RKO (cell line): ENCODE measurements at regions not wholly inside any gene's neighbourhood (a gene's known extent, or its start where the extent isn't known, plus 50 kb on each side); places are given as distances from the start of the nearest gene placed in this dataset.
"Not testable (repeated sequence)": the region's sequence is repeated elsewhere in the genome, so short reads cannot be mapped to it uniquely, and the experiment has no call there.

ENCODE experiments used
- DNase-seq: peaks from one replicate; pipeline ENCODE4 v3.0.0-alpha.2; 2016; ENCODE audit warnings: low spot score

DNA sequence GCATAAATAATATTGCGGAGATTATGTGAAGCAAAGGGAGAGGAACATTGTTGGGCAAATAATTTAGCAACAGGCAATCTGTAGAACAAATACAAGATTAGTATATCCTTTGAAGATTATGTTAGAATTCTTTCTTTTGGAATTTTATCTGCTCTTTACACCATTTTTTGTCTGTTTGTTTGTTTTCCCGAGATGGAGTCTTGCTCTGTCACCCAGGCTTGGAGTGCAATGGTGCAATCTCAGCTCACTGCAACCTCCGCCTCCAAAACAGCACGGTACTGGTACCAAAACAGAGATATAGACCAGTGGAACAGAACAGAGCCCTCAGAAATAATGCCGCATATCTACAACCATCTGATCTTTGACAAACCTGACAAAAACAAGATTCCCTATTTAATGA lies 250.3 kb downstream of the FSIP2 start:
- DNase-seq: not testable (repeated sequence)

DNA sequence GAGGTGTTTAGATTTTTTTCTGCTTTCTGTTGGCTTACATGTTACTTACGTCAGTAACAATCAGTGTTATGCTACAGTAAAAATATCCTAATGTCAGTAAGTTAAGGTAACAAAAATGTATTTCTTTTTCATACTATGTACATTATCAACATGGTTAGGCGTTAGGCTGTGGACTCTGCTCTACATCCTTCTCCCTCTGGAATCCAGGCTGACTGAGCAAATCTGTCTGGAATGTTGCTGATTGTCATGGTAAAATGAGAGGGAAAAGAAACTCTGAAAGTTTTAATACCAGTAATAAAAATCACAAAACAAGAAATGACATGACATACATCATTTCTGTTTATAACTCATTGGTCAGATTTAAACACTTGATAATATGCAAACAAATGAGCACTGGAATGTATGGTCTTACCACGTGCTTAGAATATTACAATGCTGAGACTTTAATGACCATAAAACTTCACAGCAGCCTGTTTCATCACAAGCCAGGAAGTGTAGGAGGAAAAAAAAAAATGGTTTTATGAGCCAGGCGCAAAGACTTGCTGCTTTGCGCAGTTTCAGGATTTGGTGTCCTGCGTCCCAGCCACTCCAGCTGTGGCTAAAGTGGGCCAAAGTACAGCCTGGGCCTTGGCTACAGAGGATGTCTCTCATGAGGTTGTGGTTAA lies 252.4 kb downstream of the FSIP2 start:
- no peak for DNase-seq

DNA sequence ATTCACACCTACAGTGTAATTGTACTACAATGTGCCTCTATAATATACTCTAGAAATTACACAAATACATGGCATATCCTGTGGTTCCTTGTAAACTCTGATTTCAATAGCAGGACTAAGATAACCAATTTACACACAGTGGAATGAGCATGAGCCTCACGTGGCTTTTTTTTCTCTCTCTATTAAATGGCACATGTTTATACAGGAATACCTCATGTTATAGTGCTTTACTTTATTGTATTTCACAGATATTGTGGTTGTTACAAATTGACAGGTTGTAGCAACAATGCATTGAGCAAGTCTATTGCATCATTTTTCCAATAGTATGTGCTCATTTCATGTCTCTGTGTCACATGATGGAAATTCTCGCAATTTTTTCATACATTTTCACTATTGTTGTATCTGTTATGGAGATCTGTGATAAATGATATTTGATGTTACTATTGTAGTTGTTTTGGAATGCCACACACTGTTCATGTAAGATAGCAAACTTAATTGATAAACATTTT lies 260.0 kb downstream of the FSIP2 start:
- no peak for DNase-seq

DNA sequence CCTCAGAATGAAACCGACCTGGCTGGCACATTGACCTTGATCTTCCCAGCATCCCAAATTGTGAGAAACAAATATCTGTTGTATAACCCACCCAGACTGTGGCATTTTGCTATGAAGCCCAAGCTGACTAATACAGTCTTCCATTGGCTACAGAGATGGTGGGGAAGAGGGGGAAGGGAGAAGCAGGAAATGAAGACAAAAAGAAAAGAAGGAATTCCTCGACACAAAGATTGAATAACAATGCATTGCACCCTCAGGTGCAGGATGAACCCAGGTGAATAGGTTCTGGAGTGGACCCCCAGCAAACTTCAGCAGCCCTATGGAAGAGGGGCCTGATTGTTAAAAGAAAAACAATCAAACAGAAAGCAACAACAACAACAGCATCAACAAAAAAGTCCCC lies 270.7 kb downstream of the FSIP2 start:
- DNase-seq: no peak

DNA sequence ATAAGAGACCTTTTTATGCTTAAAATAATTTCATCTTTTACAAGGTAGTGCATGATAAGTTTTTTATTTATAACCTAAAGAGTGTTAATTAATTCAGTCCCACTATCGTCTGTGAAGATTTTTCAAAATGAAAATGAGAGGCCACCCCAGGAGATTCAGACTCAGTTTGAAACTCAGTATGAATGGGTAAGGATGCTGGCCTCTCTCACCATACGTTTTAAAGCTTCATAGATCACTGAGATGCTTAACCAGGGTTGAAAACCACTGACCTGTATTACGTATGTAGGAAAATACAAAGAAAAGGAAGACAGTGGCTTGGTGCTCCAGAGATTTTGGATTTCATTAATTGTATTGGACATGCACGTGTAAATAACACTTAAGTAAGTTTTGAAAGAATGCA lies 278.7 kb downstream of the FSIP2 start:
- DNase-seq: no peak

DNA sequence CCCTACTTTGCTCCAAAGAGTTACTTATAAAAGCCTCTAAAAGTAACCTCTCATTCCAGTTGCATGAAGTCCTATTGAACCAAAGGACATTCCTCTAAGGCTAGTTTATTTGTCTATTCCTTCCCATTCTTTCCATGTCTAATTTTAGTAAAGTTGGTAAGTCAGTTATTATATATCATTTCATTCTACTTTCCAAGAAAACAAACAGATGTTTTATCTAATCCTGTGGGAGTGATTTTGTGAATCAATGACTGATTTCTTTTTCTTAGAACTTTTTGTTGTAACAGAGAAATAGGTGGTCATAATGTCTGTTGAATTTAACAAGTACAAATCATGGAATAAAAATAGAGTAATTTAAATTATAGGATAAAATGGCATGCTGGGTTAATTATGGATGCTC lies 286.3 kb downstream of the FSIP2 start:
- no peak for DNase-seq

DNA sequence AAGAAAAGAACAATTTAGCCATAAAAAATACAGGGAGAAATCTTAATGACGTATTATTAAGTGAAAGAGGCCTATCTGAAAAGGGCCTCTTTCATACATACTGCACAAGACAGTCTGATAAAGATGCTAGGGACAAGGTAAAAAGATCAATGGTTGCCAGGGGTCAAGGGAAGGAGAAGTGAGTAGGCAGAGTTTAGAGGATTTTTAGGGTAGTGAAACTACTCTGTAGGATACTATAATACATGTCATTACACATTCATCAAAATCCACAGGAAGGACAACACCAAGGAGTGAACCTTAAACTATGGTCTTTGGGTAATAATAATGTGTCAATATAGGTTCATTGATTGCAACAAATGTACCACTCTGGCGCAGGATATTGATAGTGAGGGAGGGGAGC lies 289.3 kb downstream of the FSIP2 start:
- no peak for DNase-seq

DNA sequence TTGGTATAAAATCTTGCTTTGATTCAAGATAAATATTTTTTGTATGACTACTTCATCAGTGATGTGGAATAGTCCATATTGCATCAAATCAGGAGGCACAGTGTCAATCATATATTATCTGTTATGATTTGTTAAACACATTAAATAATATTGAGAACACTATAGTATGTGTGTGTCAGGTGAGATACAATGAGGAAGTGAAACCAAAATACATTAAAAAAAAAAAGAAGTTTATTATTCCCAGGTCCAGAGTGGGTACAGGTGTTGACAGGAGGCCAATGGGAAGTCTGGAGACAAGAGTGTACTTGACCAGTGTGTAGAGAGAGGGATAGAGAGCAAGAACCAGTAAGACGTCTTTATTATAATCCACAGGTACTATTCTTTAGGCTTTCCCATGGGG lies 292.6 kb downstream of the FSIP2 start:
- DNase-seq: no peak

DNA sequence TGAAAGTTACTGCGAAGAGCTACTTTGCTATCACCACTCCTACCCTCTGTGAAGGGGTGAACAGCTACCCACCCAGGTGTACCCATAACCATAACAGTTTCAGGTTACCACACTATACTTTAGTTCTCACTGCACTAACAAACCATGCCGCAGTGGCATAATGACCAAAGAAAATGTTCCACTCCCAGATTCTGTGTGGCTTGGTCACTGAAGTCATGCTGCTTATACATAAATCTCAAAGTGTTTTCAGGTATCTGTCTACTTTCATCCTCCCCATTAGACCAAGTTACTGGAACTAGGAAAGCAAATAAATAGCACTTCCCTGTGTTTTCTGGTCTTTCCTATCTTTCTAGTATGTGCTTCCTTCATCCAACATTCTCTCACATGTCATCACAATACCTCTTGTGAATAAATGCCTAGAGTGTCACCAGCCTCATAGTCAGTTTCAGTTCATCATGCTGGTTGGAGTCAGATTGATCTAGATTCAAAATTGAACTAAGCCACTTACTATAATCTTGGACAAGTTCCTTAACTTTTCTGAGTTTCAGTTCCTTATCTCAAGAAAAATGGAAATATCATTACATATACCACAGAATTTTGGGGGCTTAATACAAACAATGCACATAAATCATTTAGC lies 293.6 kb downstream of the FSIP2 start:
- DNase-seq: no peak

DNA sequence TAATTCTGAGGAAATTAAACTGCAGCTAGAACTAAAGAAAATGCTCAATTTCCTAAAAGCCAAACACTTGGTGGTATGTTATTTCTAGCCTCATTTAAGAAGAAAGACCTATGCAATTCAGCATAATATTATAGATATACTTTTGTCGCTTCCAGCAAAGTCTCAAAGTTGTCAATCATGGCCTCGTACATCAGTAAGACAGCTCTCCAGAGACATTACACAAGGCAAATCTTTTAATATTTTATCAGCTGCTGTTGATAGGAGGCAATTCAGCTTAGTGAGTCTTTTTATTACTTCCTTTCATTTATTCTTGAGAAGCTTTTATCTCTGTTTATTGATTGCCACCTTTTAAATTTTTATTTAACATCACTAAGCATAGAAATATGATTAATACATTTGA lies 294.3 kb downstream of the FSIP2 start:
- DNase-seq: no peak

DNA sequence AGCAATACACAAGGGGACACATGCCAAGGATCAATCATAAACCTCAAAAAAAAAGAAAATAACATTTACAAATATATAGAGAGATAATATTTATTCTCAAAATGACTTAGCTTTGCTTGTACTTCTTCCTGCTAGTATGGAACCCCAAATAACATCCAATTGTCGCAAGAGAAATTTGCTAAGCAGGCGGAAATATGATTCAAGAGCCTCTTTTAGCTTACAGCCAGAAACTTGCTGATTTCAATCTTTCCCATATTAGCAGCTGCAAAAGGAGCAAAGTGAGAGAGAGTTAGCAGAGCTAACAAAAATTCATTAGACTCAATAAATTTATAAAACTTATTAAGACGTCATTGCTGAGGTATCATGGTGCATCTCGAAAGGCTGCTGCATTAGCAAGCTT lies 294.9 kb downstream of the FSIP2 start:
- no peak for DNase-seq

DNA sequence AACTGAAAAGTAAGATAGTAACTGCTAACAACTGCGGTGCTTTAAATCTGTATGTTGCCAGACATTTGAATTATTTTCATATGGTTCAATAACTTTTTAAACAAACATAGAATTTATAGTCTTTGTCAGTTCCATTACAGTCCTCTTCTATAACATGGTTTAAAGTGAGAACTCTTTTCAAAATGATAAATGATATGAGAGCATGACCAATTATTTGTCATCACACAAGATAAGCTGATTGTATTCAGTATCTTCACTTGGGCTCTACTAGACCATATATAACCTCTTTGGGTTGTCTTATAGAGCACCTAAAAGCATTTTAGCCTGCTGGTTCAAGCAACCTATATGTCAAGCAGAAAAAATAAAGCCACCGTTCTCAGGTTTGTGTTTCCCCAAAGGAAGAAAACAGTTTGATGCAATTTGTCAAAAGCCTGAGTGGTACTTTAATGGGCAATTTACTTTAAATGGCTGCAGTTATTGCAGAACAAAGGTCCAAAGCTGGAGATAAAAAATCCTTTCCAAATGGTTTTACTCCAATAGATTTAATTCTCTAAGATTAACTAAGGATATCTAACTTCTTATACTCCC lies 298.4 kb downstream of the FSIP2 start:
- no peak for DNase-seq

DNA sequence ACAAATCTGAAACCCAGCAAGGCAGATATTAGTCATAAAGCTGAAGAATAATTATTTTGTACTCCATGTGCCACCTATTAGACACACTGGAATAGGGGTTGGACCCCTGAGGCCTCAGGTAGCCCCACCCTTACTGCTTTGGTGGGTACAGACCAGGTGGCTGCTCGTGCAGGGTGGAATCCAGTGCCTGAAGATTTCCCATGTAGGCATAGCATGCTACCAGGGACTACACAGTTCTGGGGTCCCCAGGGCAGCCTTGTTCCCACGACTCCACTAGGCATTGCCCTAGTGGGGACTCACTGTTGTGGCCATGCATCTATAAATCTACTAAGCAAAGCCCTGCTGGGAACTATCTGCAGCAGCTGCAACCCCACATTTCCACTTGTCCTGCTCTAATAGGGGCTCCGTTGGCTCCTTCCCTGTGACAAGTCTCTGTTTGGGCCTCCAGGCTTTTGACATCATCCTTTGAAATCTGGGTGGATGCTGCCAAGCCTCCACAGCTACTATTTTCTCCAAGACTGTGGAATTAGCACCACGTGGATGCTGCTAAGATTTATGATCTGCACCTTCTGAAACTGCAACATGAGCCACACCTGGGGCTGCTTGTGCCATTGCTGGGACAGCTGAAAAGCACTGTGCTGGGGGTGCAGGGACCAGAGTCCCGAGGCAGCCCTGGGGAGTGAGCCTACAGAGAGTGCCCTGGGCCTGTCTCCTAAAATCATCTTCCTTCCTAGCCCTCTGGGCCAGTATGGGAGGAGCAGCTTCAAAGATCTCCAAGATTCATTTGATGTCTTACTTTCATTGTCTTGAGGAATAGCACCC lies 303.8 kb downstream of the FSIP2 start:
- no peak for DNase-seq

DNA sequence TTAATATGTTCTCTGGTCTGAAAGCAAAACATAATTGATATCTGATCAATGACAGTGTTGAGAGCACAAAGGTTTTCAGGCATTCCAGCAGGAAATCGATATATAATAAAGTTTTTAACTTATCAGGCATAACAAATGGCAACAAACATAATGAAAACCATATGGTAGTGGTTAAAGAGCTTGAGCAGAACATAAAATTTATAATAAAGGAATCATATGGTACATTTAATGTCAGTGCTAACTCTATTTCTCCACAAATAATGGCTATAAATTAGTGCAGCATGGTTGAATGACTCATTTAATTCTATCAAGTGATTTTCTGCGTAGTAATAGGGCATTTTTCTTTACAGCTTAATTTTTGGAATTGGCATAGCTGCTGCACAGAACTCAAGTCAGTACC lies 306.2 kb downstream of the FSIP2 start:
- DNase-seq: no peak

DNA sequence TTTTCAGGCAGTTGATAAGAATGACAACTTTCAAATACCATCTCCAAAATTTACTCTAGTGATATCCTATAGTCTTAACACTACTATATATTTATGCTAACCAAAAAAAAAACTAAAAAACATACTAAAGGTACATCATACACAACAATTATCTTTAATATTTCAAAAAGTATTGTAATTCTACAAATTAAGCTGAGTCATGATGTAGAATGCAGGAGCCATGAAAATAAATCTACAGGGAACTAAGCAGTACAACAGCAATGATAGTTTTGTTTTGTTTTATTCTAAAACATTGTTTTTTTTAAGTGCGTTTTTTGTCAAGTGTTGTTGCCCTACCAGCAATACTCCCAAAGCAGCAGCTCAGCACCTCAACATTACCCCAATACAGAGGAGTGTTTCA lies 314.3 kb downstream of the FSIP2 start:
- no peak for DNase-seq

DNA sequence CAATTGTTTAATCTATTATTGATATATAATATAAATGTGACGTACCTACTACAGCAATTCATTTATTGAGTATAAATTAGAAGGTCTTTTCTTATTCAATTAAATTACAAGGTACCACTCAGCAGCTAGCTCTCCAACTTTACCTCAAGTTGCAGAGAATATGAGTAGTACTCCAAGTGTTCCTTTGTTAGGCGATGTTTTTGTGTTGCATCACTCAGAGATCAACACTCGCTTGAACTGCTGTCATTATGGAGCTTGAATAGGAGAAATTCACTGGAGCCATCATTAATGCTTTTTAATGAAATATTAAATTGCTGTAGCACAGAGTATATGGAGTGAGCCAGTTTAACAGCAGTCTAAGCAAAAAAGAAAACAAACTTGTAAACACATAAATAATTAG lies 320.0 kb downstream of the FSIP2 start:
- DNase-seq: no peak

DNA sequence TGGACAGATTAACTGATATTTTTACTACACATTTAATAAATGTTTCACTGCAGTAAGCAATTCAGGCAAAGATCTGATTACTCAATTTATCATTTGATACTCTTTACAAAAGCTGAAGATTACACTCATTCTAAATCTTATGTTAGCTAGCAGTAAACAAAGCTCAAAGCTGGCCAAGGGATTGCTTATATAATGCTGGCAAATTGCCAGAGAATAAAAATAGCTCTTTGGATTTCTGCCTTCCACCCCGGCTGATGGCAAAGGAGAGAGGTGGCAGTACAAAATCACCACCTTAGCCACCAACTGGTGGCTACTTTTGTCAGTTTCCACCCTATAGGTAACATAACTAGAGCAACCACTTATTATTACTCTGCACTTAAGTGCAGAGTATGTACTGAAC lies 320.5 kb downstream of the FSIP2 start:
- no peak for DNase-seq

DNA sequence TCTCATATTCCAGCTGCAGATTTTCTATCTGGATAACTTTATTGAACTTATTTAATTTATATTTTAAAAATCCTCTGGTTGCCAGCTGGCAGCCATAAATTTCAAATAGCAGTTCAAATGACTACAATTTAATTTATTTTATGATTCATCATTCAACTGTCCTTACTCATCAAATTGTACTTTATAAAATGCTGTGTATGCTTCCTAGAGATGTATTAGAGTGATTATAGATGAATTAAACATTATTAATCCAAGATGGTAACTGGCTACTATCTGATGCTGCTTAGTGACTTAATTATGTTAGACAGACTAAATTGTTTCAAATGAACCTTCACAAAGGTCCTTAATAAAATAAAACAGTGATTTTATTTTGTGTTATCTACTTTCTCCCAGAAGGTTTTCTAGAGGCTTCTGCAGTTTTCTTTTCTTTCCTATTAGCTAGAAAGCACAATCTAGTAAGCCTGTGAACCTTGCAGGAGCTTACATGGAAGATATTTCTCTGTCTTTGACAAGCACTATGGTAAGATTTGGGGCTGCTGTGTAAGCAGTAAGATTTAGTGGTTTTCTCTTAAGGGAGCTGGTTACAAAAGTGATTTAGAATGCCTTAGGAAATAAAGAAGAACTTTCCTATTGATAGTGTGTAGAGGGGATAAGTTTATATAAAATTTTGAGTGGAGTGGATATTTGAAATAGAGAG lies 322.3 kb downstream of the FSIP2 start:
- no peak for DNase-seq

DNA sequence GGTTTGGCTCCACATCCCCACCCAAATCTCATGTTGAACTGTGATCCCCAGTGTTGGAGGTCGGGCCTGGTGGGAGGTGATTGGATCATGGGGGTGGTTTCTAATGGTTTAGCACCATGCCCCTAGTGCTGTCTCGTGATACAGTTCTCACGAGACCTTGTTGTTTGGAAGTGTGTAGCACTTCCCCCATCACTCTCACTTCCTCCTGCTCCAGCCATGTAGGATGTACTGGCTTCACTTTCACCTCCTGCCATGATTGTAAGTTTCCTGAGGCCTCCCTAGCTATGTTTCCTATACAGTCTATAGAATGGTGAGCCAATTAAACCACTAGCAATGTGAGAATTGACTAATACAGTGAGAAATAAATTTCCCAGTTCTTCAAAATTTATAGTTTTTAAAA lies 325.9 kb downstream of the FSIP2 start:
- no peak for DNase-seq

DNA sequence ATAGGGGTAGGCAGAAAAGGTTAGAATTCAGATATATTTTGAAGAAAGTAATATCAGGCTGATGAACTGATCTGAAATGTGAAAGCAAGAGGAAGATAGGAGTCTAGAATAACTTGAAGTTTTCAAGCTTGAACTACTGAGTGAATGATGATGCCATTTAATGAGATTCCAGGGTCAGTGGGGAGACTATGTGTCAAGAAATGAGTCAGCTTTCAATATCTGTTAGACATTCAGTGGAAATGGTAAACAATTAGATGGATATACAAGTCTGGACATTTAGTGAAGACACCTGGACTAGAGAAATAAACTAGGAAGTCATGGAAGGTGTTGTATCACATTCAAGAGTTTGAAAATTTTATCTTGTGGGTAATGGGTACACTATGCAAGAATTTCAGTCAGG lies 326.9 kb downstream of the FSIP2 start:
- no peak for DNase-seq

DNA sequence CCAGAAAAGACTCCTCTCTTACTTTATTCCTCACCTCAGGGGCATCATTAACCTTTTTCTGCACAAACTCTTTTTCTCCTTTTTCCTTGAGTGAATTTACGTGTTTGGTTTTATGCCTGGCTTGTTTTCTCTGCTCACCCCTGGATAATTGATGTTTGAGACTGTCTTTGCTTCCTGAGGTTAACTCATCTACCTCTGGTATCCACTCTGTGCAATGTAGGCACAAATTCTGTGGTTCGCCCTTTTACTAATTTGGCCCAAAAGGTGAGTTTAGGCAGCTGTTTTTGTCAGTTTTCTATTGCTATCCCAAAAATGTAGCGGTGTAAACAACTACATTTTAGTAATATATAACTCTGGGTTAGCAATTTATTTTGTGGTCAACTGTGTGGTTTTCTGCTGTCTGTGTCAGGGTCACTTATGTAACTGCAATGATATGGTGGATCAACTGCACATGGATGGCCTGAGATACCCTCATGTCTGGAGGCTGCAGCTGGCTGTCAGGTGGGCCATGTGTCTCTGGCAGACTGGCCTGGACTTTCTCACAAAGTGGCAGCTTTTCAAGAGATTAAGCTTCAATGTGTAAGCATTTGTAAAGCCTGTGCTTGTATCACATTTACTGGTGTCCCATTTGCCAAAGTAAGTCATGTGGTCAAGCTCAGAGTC lies 329.7 kb downstream of the FSIP2 start:
- no peak for DNase-seq

DNA sequence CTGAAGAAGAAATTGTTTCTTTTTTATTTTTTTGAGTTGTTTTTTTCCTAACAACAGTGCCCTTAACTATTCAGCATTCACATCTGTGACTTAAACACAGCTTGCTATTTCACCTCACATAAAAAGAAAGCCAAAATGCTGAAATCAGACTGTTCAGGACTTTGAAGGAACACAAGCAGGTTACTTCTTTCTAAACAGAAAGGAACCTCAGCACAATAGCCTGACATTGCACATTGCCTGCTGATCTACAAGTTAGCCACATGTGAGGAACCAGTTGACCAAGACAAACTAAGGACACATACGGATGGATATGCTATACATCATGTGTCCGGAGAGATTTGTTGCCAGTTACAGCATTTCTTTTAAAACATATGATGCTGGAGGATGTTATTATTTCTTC lies 331.1 kb downstream of the FSIP2 start:
- DNase-seq: no peak
